PC-3 (cell line): ENCODE measurements at regions not wholly inside any gene's neighbourhood (a gene's known extent, or its start where the extent isn't known, plus 50 kb on each side); places are given as distances from the start of the nearest gene placed in this dataset.

Source experiments
- ATAC-seq: fragments of 200-7000 bp; cut with Tn5 transposase; 2 replicates; pipeline ENCODE4 v1.9.1; 2020; ENCODE audit warnings: mild to moderate bottlenecking, moderate library complexity
- BruUV-seq: library from RNA; stranded (reverse); fragments of 400-500 nt; replicated peaks from 2 replicates; lab custom pipeline; 2021; lab: Mats Ljungman, UMichigan
- CTCF ChIA-PET: fragments of 300-600 bp; sonication (Branson Sonifier 250); formaldehyde crosslinking; loops from one replicate; lab custom pipeline; 2022; ENCODE audit warnings: antibody characterized with exemption; lab: Charles Lee
- POLR2A ChIA-PET: fragments of 300-600 bp; sonication (Branson Sonifier 250); formaldehyde crosslinking; loops from one replicate; lab custom pipeline; 2022; ENCODE audit warnings: antibody characterized with exemption; ENCODE audit not compliant: unreplicated experiment; lab: Charles Lee
- DNase-seq: peaks from one replicate; pipeline ENCODE4 v3.0.0-alpha.2; 2015
- H2AFZ ChIP-seq: fragments of 300-600 bp; sonication (generic); 2 replicates; pipeline ENCODE4 v1.6.0; 2016; ENCODE audit warnings: antibody characterized with exemption, low read length
- H3F3A ChIP-seq: fragments of 300-600 bp; sonication (generic); one replicate; pipeline ENCODE4 v1.6.0; 2017; ENCODE audit warnings: antibody characterized with exemption, low read length, control low read depth, mild to moderate bottlenecking; ENCODE audit not compliant: unreplicated experiment
- H3K27ac ChIP-seq: fragments of 300-600 bp; sonication (generic); 2 replicates; pipeline ENCODE4 v1.5.1; 2016; ENCODE audit warnings: mild to moderate bottlenecking, low read length
- H3K27me3 ChIP-seq: fragments of 300-600 bp; sonication (generic); 2 replicates; pipeline ENCODE4 v1.6.1; 2016; ENCODE audit warnings: low read length, mixed read lengths
- H3K36me3 ChIP-seq: fragments of 300-600 bp; sonication (generic); 2 replicates; pipeline ENCODE4 v1.6.1; 2016; ENCODE audit warnings: low read depth, mixed run types, low read length, mixed read lengths
- H3K4me1 ChIP-seq: fragments of 300-600 bp; sonication (generic); 2 replicates; pipeline ENCODE4 v1.5.1; 2016; ENCODE audit warnings: low read length; ENCODE audit not compliant: insufficient read depth
- H3K4me2 ChIP-seq: fragments of 300-600 bp; sonication (generic); 2 replicates; pipeline ENCODE4 v1.6.0; 2016; ENCODE audit warnings: low read length
- H3K4me3 ChIP-seq: fragments of 300-600 bp; sonication (generic); 2 replicates; pipeline ENCODE4 v1.5.1; 2016; ENCODE audit warnings: mild to moderate bottlenecking, low read length, mixed read lengths
- H3K79me2 ChIP-seq: fragments of 300-600 bp; sonication (generic); 2 replicates; pipeline ENCODE4 v1.6.1; 2017; ENCODE audit warnings: low read length, mixed read lengths
- H3K9ac ChIP-seq: fragments of 300-600 bp; sonication (generic); 2 replicates; pipeline ENCODE4 v1.6.0; 2016; ENCODE audit warnings: mild to moderate bottlenecking, low read length
- H3K9me2 ChIP-seq: fragments of 300-600 bp; sonication (generic); replicated peaks from 2 replicates; pipeline ENCODE4 v1.6.1; 2016; ENCODE audit warnings: mixed run types, low read length, mixed read lengths
- H3K9me3 ChIP-seq: fragments of 300-600 bp; sonication (generic); 2 replicates; pipeline ENCODE4 v1.6.1; 2016; ENCODE audit warnings: low read length, mixed read lengths
- H4K20me1 ChIP-seq: fragments of 300-600 bp; sonication (generic); 2 replicates; pipeline ENCODE4 v1.6.1; 2016; ENCODE audit warnings: low read length, mixed read lengths
- CTCF ChIP-seq: fragments of 300-600 bp; sonication (generic); conservative IDR thresholded peaks from 2 replicates; pipeline ENCODE4 v1.5.1; 2017; ENCODE audit warnings: antibody characterized with exemption, low read depth, mild to moderate bottlenecking, low read length
- EZH2 ChIP-seq: fragments of 300-600 bp; sonication (generic); IDR thresholded peaks from one replicate; pipeline ENCODE4 v1.6.1; 2017; ENCODE audit warnings: antibody characterized with exemption, mild to moderate bottlenecking, low read length; ENCODE audit not compliant: unreplicated experiment
- EZH2phosphoT487 ChIP-seq: fragments of 300-600 bp; sonication (generic); IDR thresholded peaks from 2 replicates; pipeline ENCODE4 v1.6.1; 2018; ENCODE audit warnings: mild to moderate bottlenecking, antibody characterized with exemption, low read length, borderline replicate concordance
- intact Hi-C: fragments of 100-400 bp; cut with micrococcal nuclease; formaldehyde crosslinking; loops from 2 replicates; pipeline ENCODE4 v1.9.0; 2023

- H3K4me1 ChIP-seq, result peaks cover 3% of the 10 kb centered on the region; the same call in 1 of the 2 replicates
- H3K9me3 ChIP-seq, result no peaks in the 10 kb centered on the region
- no peaks in the 10 kb centered on the region for H3F3A ChIP-seq
- no peaks in the 10 kb centered on the region for H3K27me3 ChIP-seq
- DNase-seq (no peak), ATAC-seq (no peak)
- ChIA-PET POLR2A (no interaction called here), CTCF (no interaction called here)
- H4K20me1 ChIP-seq, result no peaks in the 10 kb centered on the region
- no TSS peak for BruUV-seq
- no peak overlapping the region for H3K27ac ChIP-seq
- no peak overlapping the region for H2AFZ ChIP-seq
- H3K9me2 ChIP-seq, result no peaks in the 10 kb centered on the region
- no peaks in the 10 kb centered on the region for H3K79me2 ChIP-seq
- H3K36me3 ChIP-seq, result no peaks in the 10 kb centered on the region
- TF ChIP-seq EZH2phosphoT487 (no peak), CTCF (no peak), EZH2 (no peak)
- H3K4me3 ChIP-seq, result no peak overlapping the region
- H3K9ac ChIP-seq, result no peak overlapping the region
- H3K4me2 ChIP-seq, result no peak overlapping the region
- intact Hi-C loops, result loop anchor here (5.0 kb wide), 1 partner anchor 350 kb away; no protein-coding TSS in a partner anchor
These were observed 193.0 kb downstream of the TTC8 start for GRCh38 chr14:89017417-89017816.

GRCh38 chr14:89022274-89022673, 197.8 kb downstream of the TTC8 start:
- no TSS peak for BruUV-seq
- H3K4me1 ChIP-seq, result no peaks in the 10 kb centered on the region
- CTCF ChIA-PET, result interaction anchor here (0.9 kb wide), 1 partner anchor 103 kb away, joined by 3 read pairs; no protein-coding TSS in a partner anchor
- DNase-seq (no peak), ATAC-seq (no peak)
- H3K9me3 ChIP-seq, result no peaks in the 10 kb centered on the region
- no peak overlapping the region for H3K9ac ChIP-seq
- no peaks in the 10 kb centered on the region for H3K9me2 ChIP-seq
- no peak overlapping the region for H2AFZ ChIP-seq
- H3K79me2 ChIP-seq, result no peaks in the 10 kb centered on the region
- no peak overlapping the region for H3K4me2 ChIP-seq
- no peaks in the 10 kb centered on the region for H3K27me3 ChIP-seq
- intact Hi-C loops, result no loop called here
- no peak for TF ChIP-seq CTCF
- TF ChIP-seq EZH2, result no peak
- TF ChIP-seq EZH2phosphoT487, result no peak
- POLR2A ChIA-PET, result no interaction called here
- H4K20me1 ChIP-seq, result no peaks in the 10 kb centered on the region
- H3K4me3 ChIP-seq, result no peak overlapping the region
- H3K36me3 ChIP-seq, result no peaks in the 10 kb centered on the region
- no peaks in the 10 kb centered on the region for H3F3A ChIP-seq
- H3K27ac ChIP-seq, result no peak overlapping the region

- H2AFZ ChIP-seq, result no peak overlapping the region
- H4K20me1 ChIP-seq, result no peaks in the 10 kb centered on the region
- ATAC-seq (no peak), DNase-seq (no peak)
- no peaks in the 10 kb centered on the region for H3K9me2 ChIP-seq
- BruUV-seq, result no TSS peak
- no peak overlapping the region for H3K27ac ChIP-seq
- H3K36me3 ChIP-seq, result no peaks in the 10 kb centered on the region
- ChIA-PET CTCF (no interaction called here), POLR2A (no interaction called here)
- H3K4me2 ChIP-seq, result no peak overlapping the region
- no peaks in the 10 kb centered on the region for H3K79me2 ChIP-seq
- TF ChIP-seq CTCF, result no peak
- no peak for TF ChIP-seq EZH2
- TF ChIP-seq EZH2phosphoT487, result no peak
- H3K9ac ChIP-seq, result no peak overlapping the region
- H3K27me3 ChIP-seq, result 0 out of 2 replicates have a peak, but pooled peaks cover 3% of the 10 kb centered on the region
- H3K4me1 ChIP-seq, result peaks cover 3% of the 10 kb centered on the region; the same call in 1 of the 2 replicates
- no peak overlapping the region for H3K4me3 ChIP-seq
- no peaks in the 10 kb centered on the region for H3F3A ChIP-seq
- intact Hi-C loops, result loop anchor here (5.0 kb wide), 2 partner anchors 878 to 913 kb away; no protein-coding TSS in a partner anchor
- H3K9me3 ChIP-seq, result no peaks in the 10 kb centered on the region
These were observed 200.2 kb downstream of the TTC8 start for GRCh38 chr14:89024691-89025090.
